Cardiac muscle cell (in vitro differentiated cells and primary cell): ENCODE measurements at regions not wholly inside any gene's neighbourhood (a gene's known extent, or its start where the extent isn't known, plus 50 kb on each side); places are given as distances from the start of the nearest gene placed in this dataset.
"Not testable (repeated sequence)": the region's sequence is repeated elsewhere in the genome, so short reads cannot be mapped to it uniquely, and the experiment has no call there.

Experiments
- DNase-seq, 2 donors: peaks; one replicate each; pipeline versions ENCODE4 v3.0.0 to v3.0.0-alpha.2; 2010 to 2017; ENCODE audit warnings: low read depth in 1 of 2, low spot score in 1 of 2
- H3K27ac ChIP-seq: fragments of 200-600 bp; sonication (generic); 2 replicates; pipeline ENCODE4 v1.5.1; 2016
- H3K27me3 ChIP-seq: fragments of 200-600 bp; sonication (generic); 2 replicates; pipeline ENCODE4 v1.6.0; 2016; ENCODE audit warnings: control low read depth
- H3K36me3 ChIP-seq: fragments of 200-600 bp; sonication (generic); 2 replicates; pipeline ENCODE4 v1.5.1; 2016; ENCODE audit warnings: control low read depth
- H3K4me1 ChIP-seq: fragments of 200-600 bp; sonication (generic); 2 replicates; pipeline ENCODE4 v1.8.1; 2017; ENCODE audit warnings: low read depth, mild to moderate bottlenecking, mixed run types
- H3K4me3 ChIP-seq: fragments of 200-600 bp; sonication (generic); 2 replicates; pipeline ENCODE4 v1.5.1; 2016; ENCODE audit warnings: mild to moderate bottlenecking
- H3K9me3 ChIP-seq: fragments of 200-600 bp; sonication (generic); 2 replicates; pipeline ENCODE4 v1.5.1; 2017; ENCODE audit warnings: low read depth, mild to moderate bottlenecking, control low read depth
- CTCF ChIP-seq: IDR thresholded peaks from 2 replicates; pipeline ENCODE4 v1.5.1; 2012; ENCODE audit warnings: low read depth, mild to moderate bottlenecking, low read length

DNA sequence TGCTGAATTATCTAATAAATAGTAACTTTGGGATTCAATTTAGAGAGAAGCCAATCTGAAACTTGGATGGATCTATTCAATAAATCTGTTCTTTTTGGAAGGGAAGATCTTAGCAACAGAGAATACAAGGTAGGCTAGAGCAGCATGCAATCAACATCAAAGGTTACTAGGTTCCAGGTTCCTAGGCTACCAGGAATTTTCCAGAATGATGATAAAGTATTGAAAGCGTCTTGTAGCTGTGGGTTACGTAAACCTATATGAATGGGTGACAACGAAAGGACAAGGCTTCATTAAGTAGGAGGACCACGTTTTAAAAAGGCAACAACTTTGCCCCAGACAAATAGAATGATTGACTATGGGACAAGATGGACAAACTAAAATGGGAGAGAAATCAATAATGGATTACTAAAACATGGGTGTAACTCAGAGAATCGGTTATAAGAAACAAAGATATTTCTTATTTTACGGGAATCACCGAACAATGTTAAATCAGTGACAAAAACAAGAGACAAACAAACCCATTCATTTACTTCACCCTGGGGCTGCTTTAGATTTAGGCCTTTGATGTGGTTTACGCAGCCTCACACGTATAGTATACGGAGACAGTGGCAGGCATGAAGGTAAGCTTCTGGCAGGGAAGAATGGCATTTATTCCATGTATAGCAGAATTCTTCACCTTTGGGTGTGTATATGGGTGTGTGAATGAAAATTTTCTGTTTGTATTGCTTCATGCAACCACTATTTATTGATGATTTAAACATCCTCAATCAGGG lies 732.6 kb upstream of the PABPC4L start:
- no peak for TF ChIP-seq CTCF
- no peak overlapping the region for H3K4me3 ChIP-seq
- H3K27ac ChIP-seq: no peak overlapping the region
- no peaks in the 10 kb centered on the region for H3K27me3 ChIP-seq
- no peak for DNase-seq
- H3K4me1 ChIP-seq: no peaks in the 10 kb centered on the region
- H3K36me3 ChIP-seq: no peaks in the 10 kb centered on the region
- no peaks in the 10 kb centered on the region for H3K9me3 ChIP-seq

- Histone ChIP-seq H3K27me3 (no peaks in the 10 kb centered on the region), H3K36me3 (no peaks in the 10 kb centered on the region), H3K27ac (no peak overlapping the region), H3K9me3 (no peaks in the 10 kb centered on the region), H3K4me1 (no peaks in the 10 kb centered on the region), H3K4me3 (no peak overlapping the region)
- TF ChIP-seq CTCF: no peak
- DNase-seq: no peak
These were observed 713.8 kb upstream of the PABPC4L start for GRCh38 chr4:134915355-134915754.

DNA sequence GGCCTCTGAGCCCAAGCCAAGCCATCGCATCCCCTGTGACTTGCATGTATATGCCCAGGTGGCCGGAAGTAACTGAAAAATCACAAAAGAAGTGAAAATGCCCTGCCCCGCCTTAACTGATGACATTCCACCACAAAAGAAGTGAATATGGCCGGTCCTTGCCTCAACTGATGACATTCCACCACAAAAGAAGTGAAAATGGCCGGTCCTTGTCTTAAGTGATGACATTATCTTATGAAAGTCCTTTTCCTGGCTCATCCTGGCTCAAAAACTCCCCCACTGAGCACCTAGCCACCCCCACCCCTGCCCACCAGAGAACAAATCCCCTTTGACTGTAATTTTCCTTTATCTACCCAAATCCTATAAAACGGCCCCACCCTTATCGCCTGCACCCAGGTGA lies 712.7 kb upstream of the PABPC4L start:
- H3K27me3 ChIP-seq, H3K4me1 ChIP-seq, H3K4me3 ChIP-seq, DNase-seq, H3K36me3 ChIP-seq, H3K9me3 ChIP-seq, H3K27ac ChIP-seq: not testable (repeated sequence)

- Histone ChIP-seq H3K27me3 (no peaks in the 10 kb centered on the region), H3K4me1 (no peaks in the 10 kb centered on the region), H3K9me3 (no peaks in the 10 kb centered on the region), H3K27ac (no peak overlapping the region), H3K4me3 (no peak overlapping the region), H3K36me3 (no peaks in the 10 kb centered on the region)
- no peak for TF ChIP-seq CTCF
- no peak for DNase-seq
These were observed 710.4 kb upstream of the PABPC4L start for GRCh38 chr4:134911941-134912340.

DNA sequence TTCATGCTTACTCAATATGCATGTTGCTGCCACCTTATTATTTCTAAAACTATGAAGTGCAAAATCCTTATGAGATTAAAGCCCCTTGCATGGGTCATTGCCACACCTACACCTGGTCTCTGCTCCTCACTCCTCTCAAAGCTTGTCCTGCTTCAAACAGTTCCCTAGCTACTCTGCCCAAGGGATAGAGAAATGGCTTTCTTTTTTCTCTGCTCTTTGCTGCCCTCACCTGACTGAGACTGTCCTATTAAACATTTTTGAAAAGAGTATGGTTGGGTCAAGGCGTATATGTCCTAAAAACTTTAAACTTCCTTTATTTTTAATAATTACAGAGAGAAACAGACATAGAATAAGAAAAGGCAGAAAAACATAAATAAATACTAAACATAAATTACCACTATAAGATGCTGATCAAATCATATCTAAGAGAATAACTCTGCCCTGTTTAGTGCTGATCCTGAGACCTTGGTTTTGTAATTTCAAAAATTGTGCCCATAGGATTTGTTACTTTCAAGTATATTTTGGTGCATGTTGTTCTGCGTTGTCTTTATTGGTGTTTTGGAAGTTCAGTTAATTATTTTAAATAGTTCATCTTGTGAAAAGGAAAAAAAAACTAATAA lies 704.9 kb upstream of the PABPC4L start:
- H3K27ac ChIP-seq: no peak overlapping the region
- peak; percentile 12 to 48 for DNase-seq
- TF ChIP-seq CTCF: peak; percentile 26
- no peaks in the 10 kb centered on the region for H3K4me1 ChIP-seq
- no peaks in the 10 kb centered on the region for H3K27me3 ChIP-seq
- H3K9me3 ChIP-seq: no peaks in the 10 kb centered on the region
- H3K4me3 ChIP-seq: no peak overlapping the region
- no peaks in the 10 kb centered on the region for H3K36me3 ChIP-seq

DNA sequence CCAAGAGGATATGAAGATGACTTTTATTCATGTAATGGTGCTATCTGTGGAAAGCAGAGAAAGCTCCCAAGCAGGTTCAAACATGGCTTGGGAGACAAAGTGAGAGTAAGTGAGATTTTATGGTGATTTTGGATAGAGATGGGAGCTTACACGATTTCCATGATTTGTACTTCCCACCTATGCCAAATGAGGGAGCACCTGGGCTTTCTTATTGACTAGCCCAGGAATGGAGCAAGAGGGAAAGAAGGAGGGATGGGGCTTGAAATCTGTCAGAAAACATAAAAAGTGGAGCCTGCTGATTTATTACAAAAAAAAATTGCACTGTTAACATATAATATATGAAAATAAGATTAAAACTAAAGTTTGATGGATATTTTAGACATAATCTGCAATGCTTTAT lies 703.5 kb upstream of the PABPC4L start:
- Histone ChIP-seq H3K9me3 (no peaks in the 10 kb centered on the region), H3K27ac (no peak overlapping the region), H3K4me1 (no peaks in the 10 kb centered on the region), H3K36me3 (no peaks in the 10 kb centered on the region), H3K27me3 (no peaks in the 10 kb centered on the region), H3K4me3 (no peak overlapping the region)
- no peak for DNase-seq
- TF ChIP-seq CTCF: no peak
